Suprapubic skin (tissue), 4 donors: ENCODE measurements at regions not wholly inside any gene's neighbourhood (a gene's known extent, or its start where the extent isn't known, plus 50 kb on each side); places are given as distances from the start of the nearest gene placed in this dataset.
"Not testable (repeated sequence)": the region's sequence is repeated elsewhere in the genome, so short reads cannot be mapped to it uniquely, and the experiment has no call there.

Source experiments
- DNase-seq, 2 donors: peaks; one replicate each; pipeline ENCODE4 v3.0.0-alpha.2; 2019; ENCODE audit warnings: low spot score in 2 of 2
- H3K27ac ChIP-seq: fragments of 200-600 bp; sonication (generic); one replicate; pipeline ENCODE4 v1.5.1; 2019
- H3K27me3 ChIP-seq: fragments of 200-600 bp; sonication (generic); one replicate; pipeline ENCODE4 v1.5.1; 2019
- H3K36me3 ChIP-seq: fragments of 200-600 bp; sonication (generic); one replicate; pipeline ENCODE4 v1.5.1; 2019
- H3K4me1 ChIP-seq: fragments of 200-600 bp; sonication (generic); one replicate; pipeline ENCODE4 v1.5.1; 2019
- H3K4me3 ChIP-seq: fragments of 200-600 bp; sonication (generic); one replicate; pipeline ENCODE4 v1.5.1; 2019; ENCODE audit warnings: mild to moderate bottlenecking
- H3K9me3 ChIP-seq: fragments of 200-600 bp; sonication (generic); one replicate; pipeline ENCODE4 v1.5.1; 2019
- EP300 ChIP-seq: sonication (generic); formaldehyde crosslinking; IDR thresholded peaks from one replicate; pipeline ENCODE4 v1.6.1; 2017; ENCODE audit warnings: antibody characterized with exemption
- POLR2A ChIP-seq, 2 donors: fragments of 450-650 bp; IDR thresholded peaks; one replicate each; pipeline ENCODE4 v1.6.1; 2017; ENCODE audit warnings: antibody characterized with exemption in 2 of 2, mild to moderate bottlenecking in 2 of 2, moderate library complexity in 2 of 2
- POLR2AphosphoS5 ChIP-seq, 3 donors: sonication (generic); formaldehyde crosslinking; IDR thresholded peaks; one replicate each; pipeline ENCODE4 v1.6.1; 2017; ENCODE audit warnings: antibody characterized with exemption in 3 of 3
- WGBS: methylation state at CpG from one replicate; pipeline ENCODE4 v1.1.5; 2018; 5-methylcytosine and 5-hydroxymethylcytosine counted together
- TF ChIP-seq, protein P1 (sequence below), 2 donors: fragments of 200-600 bp in 1 of 2; fragments of 450-650 bp in 1 of 2; sonication (generic) in 1 of 2; IDR thresholded peaks; one replicate each; pipeline ENCODE4 v1.5.1; 2016 to 2019; ENCODE audit warnings: antibody characterized with exemption in 2 of 2, mild to moderate bottlenecking in 1 of 2, moderate library complexity in 1 of 2

DNA sequence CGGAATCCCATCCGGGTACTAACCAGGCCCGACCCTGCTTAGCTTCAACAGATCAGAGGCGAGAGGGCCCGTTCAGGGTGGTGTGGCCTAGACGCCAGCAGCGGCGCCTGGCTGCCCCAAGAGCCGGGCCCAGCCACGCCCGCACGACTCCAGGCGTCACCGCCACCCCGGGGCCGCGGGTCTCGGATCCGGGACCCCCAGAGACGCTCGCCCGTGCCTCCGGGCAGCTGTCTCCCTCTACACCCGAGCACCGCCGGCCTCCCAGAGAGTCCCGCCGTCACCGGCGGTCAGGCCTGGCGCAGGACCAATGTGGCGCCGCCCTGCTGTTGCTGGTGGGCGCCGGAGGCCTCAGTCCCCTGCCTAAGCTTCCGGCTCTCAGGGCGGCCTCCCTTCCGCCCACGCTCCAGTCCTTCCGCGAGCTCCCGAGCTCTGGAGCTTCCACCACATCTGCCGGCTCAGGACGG, 441.2 kb upstream of the DEFB115 start:
- TF ChIP-seq, protein P1, sequence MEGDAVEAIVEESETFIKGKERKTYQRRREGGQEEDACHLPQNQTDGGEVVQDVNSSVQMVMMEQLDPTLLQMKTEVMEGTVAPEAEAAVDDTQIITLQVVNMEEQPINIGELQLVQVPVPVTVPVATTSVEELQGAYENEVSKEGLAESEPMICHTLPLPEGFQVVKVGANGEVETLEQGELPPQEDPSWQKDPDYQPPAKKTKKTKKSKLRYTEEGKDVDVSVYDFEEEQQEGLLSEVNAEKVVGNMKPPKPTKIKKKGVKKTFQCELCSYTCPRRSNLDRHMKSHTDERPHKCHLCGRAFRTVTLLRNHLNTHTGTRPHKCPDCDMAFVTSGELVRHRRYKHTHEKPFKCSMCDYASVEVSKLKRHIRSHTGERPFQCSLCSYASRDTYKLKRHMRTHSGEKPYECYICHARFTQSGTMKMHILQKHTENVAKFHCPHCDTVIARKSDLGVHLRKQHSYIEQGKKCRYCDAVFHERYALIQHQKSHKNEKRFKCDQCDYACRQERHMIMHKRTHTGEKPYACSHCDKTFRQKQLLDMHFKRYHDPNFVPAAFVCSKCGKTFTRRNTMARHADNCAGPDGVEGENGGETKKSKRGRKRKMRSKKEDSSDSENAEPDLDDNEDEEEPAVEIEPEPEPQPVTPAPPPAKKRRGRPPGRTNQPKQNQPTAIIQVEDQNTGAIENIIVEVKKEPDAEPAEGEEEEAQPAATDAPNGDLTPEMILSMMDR (IDR thresholded peaks at IDR 0.05), result no peak
- no peak for TF ChIP-seq POLR2AphosphoS5 (IDR thresholded peaks at IDR 0.05)
- no peak for TF ChIP-seq POLR2A (IDR thresholded peaks at IDR 0.05)
- no peak for TF ChIP-seq EP300
- Histone ChIP-seq H3K36me3 (no peaks in the 10 kb centered on the region), H3K4me1 (no peaks in the 10 kb centered on the region), H3K27ac (no peak overlapping the region), H3K27me3 (peaks cover 30% of the 10 kb centered on the region), H3K9me3 (peaks cover 16% of the 10 kb centered on the region), H3K4me3 (peak overlapping the region; percentile 8)
- 64% methylated on average over 40 of the region's 44 CpGs for WGBS
- peak in 1 of 2 donors; percentile 86 for DNase-seq

DNA sequence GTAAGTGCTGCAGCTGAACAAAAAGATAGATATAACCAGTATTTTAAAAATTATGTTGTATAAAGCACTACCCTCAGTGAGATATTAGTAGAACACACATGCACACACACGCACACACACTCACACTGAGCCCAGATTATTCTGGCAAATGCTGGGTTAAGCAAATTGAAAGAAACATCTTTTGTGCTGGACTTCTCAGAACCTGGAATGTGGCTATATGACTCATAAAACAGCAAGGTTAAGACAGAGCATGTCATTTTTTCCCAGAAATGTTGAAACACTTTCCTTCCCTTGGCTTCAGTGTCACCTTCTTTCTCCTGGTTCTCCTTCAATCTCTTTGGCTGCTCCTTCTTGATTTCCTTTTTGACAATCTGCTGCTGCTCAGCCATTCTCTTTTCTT, 435.8 kb upstream of the DEFB115 start:
- H3K27ac ChIP-seq, H3K36me3 ChIP-seq, H3K4me3 ChIP-seq, H3K4me1 ChIP-seq, DNase-seq, H3K27me3 ChIP-seq, H3K9me3 ChIP-seq: not testable (repeated sequence)
- WGBS, result 73% methylated on average over 1 of the region's 1 CpG

DNA sequence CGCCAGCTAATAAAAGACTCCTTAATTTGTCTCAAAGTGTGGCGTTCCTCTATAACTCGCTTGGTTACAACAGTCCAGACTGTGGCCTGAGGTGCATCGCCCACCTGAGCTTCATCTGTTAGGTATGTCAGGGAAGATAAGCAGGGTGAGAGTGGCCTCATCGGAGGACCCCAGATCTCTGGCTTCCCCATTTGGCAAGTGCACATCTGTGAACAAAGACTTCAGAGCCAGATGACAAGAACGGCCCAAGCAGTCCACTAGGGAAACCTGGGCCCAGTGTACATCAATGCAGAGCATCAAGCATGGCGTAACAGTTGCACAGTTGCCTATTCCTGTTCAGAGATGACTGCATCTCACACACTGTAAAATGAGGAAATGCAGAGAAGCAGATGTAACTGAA, 432.8 kb upstream of the DEFB115 start:
- 75% methylated on average over 7 of the region's 7 CpGs for whole genome bisulfite sequencing
- H3K36me3 ChIP-seq, result not testable (repeated sequence)

DNA sequence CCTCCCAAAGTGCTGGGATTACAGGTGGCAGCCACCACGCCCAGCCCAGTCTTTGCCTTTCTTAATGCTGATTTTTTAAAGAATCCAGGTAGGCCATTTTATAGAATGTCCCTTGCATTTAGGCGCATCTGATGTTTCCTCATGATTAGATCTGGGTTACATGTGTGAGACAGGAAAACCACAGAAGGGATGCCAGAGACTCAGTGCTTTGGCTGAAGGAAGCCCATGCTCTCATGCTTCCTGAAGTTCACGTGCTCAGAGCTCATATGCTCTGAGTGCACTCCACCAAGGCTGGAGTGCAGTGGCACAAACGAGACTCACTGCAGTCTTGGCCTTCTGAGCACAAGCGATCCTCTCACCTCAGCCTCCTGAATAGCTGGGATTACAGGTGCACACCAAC, 411.5 kb upstream of the DEFB115 start:
- not testable (repeated sequence) for H3K4me3 ChIP-seq, H3K27ac ChIP-seq, H3K27me3 ChIP-seq, H3K4me1 ChIP-seq, H3K9me3 ChIP-seq, H3K36me3 ChIP-seq, DNase-seq
- 70% methylated on average over 5 of the region's 5 CpGs for WGBS

More for the DNA sequence above, 432.8 kb upstream of the DEFB115 start:
- H3K4me1 ChIP-seq, H3K9me3 ChIP-seq, DNase-seq, H3K27ac ChIP-seq, H3K4me3 ChIP-seq, H3K27me3 ChIP-seq: not testable (repeated sequence)

DNA sequence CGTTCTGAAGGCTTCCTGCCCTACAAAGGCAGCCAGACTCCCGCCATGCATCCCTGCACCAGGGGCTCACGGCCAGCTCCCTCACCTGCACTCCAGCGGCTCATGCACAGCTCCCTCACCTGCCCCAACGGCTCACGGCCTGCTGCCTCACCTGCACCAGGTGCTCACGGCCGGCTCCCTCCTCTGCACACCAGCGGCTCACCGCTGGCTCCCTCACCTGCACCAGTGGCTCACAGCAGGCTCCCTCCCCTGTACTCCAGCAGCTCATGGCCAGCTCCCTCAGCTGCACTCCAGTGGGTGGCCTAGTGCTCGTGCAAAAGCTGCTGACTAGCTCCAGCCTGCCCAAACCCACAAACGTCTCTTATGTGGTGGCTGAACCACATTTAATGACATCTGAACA, 389.2 kb upstream of the DEFB115 start:
- DNase-seq, H3K27me3 ChIP-seq, H3K27ac ChIP-seq, H3K9me3 ChIP-seq, H3K4me1 ChIP-seq, H3K4me3 ChIP-seq, H3K36me3 ChIP-seq: not testable (repeated sequence)
- WGBS, result 76% methylated on average over 12 of the region's 12 CpGs

DNA sequence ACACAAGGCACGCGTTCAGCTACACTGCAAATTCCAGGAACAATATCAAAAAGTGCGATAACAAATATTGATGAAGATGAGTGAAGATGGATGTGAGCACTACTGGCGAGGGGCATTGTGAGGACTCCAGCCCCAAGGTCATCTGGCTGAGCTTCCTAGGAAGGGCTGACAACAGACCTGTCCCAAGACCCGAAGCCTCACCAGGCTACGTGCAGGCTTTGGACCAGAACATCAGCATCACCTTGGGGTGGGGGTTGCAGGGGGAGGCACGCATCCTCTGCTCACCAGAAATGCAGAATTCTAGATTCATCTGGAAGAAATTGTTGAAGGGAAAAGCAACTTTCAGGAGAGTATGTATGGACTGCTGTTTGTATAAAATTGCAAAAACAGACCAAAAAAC, 386.3 kb upstream of the DEFB115 start:
- WGBS, result 73% methylated on average over 7 of the region's 7 CpGs
- H3K36me3 ChIP-seq, H3K4me1 ChIP-seq, H3K4me3 ChIP-seq, H3K27me3 ChIP-seq, DNase-seq, H3K9me3 ChIP-seq, H3K27ac ChIP-seq: not testable (repeated sequence)

DNA sequence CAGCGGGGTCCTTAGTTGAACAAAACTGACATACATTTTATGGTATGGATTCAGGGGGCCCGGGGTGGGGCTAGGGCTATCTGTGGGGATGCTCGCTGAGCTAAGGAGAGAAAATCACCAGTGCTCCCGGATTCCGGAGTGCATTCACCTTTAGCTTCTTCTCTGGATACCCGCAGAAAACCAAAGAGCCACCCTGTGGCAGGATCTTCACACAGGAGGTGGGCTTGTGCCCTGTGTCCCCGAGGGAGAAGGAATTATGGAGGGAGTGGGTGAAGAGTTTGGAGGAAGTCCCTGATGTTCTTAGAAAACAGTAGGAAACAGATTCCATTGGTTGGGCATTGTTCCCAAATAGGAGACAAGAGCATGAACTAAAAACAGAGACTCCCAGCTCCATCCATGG, 385.2 kb upstream of the DEFB115 start:
- H3K36me3 ChIP-seq, H3K27me3 ChIP-seq, H3K27ac ChIP-seq, H3K4me3 ChIP-seq, H3K4me1 ChIP-seq, DNase-seq, H3K9me3 ChIP-seq: not testable (repeated sequence)
- 49% methylated on average over 7 of the region's 7 CpGs for WGBS

DNA sequence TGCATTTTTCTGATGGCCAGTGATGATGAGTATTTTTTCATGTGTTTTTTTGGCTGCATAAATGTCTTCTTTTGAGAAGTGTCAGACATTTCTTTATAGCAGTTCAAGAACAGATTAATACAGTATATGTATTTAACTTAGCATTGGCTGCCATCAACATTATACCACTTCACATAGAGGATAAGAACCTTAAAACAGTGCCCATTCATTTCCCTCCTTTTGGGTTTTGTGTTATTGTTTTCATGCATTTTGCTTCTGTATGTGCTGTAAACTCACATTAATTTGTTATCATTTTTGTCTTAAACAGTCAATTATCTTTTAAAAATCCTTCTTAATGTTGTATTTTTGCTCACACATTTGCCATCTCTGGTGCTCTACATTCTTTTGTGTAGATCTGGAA, 381.6 kb upstream of the DEFB115 start:
- not testable (repeated sequence) for H3K27me3 ChIP-seq, H3K4me1 ChIP-seq, H3K36me3 ChIP-seq, H3K9me3 ChIP-seq, H3K27ac ChIP-seq, DNase-seq, H3K4me3 ChIP-seq

DNA sequence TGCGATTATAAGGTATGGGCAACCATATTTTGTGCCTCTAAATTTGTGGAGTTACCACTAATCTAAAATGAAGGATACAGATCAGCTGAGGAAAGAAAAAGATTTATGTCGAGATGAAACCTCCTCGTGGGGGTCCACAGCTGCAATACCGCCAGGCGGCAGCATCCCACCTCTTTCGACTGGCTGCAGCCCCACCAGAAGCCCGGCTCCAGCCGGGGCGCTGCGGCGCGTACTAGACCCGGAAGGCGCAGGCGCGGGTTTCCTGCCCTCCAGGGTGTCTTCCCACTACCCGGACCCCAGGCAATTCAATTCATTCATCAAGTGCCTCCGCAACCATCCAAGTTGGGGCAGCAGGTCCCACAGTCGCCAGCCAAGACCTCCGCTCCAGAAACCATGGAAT, 366.1 kb upstream of the DEFB115 start:
- 40% methylated on average over 8 of the region's 20 CpGs for WGBS
- H3K9me3 ChIP-seq, result not testable (repeated sequence)
- peaks cover 44% of the 10 kb centered on the region for H3K27me3 ChIP-seq

More for the DNA sequence above, 366.1 kb upstream of the DEFB115 start:
- H3K27ac ChIP-seq, H3K4me3 ChIP-seq, H3K4me1 ChIP-seq, DNase-seq, H3K36me3 ChIP-seq: not testable (repeated sequence)
